Mucosa of gallbladder (tissue), 1 donor: ENCODE measurements at regions not wholly inside any gene's neighbourhood (a gene's known extent, or its start where the extent isn't known, plus 50 kb on each side); places are given as distances from the start of the nearest gene placed in this dataset.
A peak's percentile ranks its signal among the peaks of the same experiment; 100 is the strongest.

Source experiments
- DNase-seq: peaks from one replicate; pipeline ENCODE4 v3.0.0-alpha.2; 2020; ENCODE audit warnings: low spot score
- donor health status: DM: no; HTN: no; CAD: no.

DNA sequence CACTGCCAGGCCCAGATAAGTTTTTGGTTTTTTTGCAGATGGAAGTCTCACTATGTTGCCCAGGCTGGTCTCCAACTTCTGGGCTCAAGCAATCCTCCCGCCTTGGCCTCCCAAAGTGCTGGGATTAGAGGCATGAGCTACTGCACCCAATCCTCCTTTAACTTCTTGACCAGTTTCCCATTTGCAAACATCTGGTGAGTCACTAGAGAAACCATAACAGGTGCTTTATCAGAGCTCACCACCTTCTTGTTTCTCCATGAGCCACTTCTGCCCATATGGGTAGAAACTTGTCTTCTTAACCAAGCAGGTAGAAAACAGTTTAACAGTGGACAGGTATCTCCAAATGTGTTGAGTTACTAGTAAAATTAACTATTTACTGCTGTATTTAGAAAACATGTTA, 128.4 kb upstream of the AP1S2 start:
- DNase-seq, result no peak

DNA sequence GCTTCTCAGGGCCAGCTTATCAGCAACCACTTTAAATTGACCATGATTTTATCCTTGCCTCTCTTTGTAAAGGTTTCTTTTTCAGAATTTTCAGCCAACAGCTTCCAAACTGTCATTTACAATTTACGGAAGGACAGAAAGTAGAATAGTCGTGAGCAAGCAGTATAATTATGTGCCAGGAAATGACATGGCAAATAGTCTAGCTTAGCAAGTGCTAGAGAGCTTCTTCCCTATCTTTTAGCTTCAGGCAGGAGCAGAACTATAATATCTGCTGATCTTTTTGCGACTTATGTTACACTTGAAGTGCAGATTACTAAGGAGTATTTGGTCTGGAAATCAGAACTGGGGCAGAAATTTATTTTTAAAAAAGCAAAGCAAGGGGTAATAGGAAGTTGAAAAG, 123.0 kb upstream of the AP1S2 start:
- DNase-seq, result no peak

DNA sequence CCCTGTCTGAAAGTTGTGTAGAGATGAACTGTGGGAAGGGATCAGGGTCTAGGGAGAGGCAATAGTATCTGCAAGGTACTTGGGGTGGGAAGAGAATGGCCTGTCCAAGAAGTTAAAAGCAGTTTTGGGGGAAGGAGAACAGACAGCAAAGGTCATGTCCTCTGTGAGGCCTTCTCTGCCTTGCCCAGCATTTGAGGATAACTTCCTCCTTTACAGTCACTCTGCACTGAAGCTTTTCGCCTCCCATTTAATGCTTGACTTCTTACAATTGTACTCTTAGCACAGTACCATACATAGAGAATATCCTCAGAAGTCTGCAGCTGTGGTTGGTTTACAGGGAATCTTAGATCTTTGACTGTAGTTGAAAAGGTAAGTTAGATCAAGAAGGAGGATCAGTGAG, 121.8 kb upstream of the AP1S2 start:
- no peak for DNase-seq

DNA sequence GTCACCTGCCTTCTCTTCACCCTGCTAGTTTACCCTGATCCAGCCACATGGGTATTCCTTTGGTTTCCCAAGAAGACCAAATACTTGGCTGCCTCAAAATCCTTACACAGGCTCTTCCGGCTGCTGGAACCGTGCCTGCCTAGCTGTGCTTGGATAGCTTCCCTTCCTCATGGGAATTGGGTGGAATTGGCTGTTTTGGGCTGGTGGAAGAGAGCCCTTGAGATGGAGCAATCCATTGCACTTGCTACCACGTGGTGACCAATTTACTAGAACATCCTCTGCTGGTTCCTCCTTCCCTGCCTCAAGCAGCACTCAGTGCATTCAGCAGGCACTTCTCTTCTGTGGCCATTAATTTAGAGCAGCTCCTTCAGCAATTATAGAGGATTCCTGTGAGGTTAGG, 119.3 kb upstream of the AP1S2 start:
- no peak for DNase-seq

DNA sequence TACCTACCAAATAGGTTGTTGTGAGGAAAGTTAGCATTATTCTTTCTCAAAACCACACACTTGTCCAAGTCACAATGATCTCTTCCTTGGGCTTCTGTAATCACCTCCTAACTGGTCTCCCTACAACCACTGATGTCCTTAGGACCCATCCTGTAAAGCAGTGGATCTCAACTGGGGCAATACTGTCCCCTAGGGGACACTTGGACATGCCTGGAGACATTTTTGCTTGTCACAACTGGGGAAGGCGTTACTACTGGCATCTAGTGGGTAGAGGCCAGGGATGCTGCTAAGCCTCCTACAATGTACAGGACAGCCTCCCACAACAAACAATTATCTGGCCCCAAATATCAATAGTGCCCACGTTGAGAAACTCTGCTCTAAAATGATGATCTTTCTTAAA, 118.7 kb upstream of the AP1S2 start:
- DNase-seq, result peak; percentile 16

DNA sequence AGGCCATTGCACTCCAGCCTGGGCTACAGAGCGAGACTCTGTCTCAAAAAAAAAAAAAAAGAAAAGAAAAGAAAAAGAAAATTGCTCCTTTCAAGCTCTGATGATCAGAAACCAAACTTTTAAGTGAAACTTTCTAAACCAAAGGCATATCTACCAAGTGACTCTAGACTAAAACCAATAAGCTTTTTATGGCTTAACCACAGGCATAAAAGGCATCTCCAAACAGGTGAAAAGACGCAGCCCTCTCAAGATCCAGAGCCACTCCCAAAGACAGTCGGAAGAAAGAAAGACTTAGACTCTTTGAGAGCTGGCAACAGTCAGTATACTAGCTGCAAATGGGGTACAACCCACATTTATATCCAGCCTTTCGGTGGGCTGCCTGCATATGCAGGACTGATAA, 117.1 kb upstream of the AP1S2 start:
- no peak for DNase-seq

DNA sequence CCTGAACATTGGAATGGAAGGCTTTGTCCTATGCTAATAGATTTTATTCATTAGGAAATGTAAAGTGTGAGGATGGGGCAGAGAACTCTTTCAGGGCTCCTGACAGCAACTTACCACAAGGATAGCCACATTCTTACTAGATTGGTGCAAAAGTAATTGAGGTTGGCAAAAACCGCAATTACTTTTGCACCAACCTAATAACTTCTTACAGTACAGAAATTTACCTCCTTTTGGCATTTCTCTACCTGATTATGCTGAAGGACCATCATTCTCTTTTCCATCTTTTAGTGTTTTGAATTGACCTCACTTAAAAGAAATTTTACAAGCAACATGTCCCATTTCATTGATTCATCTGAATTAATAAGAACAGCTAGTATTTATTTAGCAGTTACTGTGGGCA, 109.2 kb upstream of the AP1S2 start:
- no peak for DNase-seq

DNA sequence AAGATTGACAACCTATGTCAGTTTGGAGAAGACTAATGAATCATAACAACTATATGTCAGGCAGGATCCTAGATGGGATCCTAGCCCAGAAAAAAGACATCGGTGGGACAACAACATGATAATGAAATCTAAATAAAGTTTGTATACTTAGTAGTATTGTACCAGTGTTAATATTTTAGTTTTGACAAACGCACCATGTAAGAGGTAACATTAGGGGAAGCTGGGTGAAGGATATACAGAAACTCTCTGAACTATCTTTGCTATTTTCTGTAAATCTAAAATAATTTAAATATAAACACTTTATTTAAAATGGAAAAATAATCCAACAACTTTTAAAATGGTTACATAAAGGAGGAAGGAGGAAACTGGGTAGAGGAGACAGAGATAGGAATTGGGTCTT, 105.6 kb upstream of the AP1S2 start:
- DNase-seq, result no peak

DNA sequence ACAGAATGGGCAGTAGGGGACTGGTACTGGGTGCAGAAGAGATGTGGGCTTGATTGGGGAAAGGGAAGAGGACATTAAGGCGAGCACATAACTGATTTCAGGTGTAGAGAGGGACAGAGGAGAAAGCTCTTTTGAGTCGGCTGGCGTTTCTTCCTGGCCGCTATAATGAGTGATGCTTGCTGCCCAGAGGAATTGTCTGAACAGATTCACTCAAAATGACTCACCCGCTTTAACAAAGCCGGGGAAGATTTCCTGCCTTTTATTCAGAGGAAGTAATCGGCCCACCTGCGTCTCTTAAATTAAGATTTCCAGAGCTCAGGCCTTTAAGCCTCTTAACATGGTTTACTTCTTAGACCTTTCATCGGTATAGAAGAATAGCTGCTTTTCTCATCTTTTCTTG, 102.1 kb upstream of the AP1S2 start:
- DNase-seq, result no peak

DNA sequence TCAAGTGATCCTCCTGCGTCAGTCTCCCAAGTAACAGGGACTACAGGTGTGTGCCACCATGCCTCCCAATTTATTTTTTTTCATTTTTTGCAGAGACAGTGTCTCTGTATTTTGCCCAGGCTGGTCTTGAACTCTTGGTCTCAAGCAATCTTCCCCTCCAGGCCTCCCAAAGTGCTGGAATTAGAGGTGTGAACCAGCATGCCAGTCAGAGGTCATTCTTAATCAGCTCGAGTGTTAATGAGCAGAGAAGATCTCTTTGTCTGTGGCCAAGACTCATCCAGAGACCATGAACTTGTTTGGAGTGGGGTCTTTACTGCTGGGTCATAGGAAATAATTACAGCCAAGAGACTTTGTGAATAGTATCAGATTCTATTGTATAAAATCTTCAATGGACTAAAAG, 99.2 kb upstream of the AP1S2 start:
- no peak for DNase-seq

DNA sequence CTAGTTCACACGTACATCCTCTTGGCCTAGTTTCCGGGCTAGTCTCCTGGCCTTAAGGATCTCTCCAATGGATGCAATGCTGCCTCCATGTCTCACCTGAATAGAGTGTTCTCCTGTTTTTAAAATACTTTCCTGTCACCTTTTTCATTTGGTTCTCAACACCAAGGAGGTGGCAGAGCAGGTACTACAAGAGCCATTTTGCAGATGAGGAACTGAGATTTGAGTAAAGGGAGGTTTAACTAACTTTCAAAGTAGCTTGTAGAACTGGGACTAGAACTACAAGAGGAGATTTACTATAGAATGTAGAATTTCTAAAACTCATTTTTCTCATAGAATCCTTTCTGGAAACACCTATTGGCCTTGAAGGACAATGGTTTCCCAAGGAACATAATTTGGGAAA, 97.6 kb upstream of the AP1S2 start:
- DNase-seq, result no peak

DNA sequence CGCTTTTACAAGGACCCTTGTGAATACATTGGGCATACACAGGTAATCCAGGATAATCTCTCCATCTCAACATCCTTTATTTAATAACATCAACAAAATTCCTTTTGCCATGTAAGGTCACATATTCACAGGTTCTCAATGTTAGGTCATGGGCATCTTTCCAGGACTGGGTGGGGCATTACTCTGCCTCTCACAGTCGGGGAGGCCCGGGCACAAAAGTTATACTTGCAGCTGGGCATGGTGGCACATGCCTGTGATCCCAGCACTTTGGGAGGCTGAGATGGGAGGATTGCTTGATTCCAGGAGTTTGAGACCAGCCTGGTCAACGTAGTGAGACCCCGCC, 93.7 kb upstream of the AP1S2 start:
- no peak for DNase-seq

DNA sequence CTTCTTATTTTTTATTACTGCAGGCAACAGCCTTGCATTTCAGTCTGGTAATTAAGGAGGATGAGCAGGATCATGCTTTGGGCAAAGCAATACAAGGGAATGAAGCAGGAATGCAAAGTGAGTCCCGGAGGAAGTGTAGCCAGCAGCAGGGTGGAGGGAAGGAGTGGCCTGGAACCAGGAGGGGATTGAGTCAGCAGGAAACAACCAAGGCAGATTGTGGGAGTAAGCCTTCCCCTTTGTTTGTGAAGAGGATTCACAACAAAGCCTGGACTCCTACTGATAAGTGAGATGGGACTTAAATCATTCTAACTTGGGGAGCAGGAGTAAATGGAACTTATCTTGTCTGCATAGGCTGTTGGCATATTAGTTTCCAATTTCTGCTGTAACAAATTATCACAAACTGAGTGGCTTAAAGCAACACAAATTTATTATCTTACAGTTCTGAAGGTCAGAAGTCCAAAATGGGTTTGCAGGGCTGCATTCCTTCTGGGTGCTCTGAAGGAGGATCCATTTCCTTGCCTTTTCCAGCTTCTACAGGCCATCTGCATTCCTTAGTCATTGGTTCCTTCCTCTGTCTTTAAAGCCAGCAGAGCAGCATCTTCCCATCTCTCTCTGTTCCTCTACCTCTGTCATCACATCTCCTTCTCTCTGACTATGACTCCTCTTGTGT, 93.2 kb upstream of the AP1S2 start:
- no peak for DNase-seq

DNA sequence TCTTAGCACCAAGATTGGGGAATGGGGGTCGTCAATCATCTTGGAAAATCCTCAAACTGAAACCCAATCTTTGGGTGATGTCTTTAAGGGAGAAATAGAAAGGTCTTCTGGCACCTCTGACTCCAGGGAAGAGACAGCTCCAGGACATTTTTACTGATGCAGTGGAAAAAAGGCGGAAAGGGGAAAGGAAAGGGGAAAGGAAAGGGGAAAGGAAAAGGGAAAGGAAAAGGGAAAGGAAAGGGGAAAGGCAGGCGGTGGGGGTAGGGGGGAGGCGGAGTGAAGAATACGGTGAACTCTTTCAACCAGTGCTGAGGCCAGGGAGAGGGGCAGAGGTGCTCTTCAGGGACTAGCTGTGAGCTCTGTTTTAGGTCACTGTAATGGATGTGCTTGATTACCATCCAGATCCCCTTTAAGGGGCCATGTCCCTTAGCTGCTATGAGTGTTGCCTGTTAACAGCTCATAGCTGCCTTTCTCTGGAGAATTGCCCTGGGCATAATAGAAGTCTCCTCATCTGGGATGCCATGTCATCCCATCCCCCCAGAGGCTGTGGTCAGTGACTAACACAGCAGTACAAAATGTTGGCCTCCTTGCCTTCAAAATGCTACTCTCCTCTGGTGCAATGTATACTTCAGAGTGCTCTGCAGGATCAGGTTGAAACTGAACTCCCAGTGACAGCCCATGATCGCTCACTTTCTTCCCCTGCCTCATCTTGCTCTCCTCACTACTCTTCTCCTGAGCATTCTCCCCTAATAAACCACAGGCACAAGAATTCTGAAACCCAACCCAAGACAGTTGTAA, 92.4 kb upstream of the AP1S2 start:
- no peak for DNase-seq

DNA sequence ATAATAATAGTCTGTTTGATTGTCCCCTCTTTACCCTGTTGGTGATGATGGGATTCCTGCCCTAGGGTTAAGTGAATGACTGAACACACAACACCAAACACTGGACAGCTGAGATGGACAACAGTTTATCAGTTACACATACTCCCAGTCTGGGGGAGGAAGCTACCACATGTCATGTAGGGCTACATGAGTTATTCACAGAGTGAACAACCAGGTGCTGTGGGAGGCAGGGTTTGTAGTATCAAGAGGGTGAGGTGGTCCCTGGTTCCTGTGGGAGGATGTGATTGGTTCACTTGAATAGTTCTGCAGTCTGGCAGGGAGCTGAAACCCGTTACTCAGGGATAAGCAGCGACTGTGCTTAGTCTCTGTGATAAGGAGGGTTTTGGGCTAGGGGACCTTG, 88.8 kb upstream of the AP1S2 start:
- DNase-seq, result no peak

DNA sequence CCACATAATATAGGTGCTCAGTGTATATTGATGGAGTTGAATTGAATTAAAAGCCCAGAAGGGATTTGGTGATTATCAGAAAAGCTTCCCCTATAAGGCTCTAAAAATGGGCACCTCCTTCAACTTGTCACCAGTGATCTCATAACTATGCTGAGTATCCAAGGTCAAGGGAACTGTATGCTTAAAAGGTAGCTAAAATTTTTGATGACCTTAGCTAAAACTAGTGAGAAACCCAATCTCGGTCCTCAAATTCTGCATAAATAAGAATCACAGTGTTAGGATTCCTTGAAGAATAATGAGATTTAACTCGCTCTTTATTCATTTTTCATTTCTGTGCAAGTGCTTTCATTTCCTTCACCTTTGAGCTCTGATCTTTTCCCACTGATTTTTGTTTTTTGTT, 87.7 kb upstream of the AP1S2 start:
- DNase-seq, result no peak

DNA sequence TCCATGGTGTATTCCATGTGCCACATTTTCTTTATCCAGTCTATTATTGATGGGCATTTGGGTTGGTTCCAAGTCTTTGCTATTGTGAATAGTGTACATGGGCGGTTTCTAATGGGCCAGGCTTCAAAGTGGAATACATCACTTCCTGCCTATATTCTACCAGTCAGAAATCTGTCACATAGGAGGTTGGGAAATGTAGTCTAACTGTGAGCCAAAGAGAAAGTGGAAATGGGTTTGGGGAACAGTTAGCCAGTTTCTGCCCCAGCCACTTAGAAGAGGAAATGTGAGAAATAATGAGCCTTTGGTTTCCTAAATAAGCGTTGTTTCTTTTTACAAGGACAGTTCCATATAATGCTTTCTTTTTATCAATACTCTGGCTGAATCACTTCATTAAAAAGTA, 85.1 kb upstream of the AP1S2 start:
- no peak for DNase-seq

DNA sequence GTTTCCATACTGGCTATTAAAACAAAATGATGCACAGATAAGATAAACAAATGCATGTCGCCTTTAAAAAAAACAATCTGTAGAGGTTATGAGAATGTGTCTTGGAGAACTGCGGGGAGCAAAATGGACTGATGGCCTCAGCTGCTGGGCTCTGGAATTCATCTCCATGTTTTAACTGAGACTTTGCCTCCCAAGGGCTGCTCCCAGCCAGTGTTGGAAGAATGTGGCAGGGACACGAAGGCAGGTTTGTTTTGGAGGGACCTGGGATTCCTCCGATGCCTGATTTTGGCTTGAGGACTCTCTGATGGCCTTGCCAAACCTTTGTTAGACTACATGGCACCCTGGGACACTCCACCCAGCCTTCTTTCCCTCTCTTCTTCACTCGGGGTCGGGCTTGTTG, 83.5 kb upstream of the AP1S2 start:
- no peak for DNase-seq

DNA sequence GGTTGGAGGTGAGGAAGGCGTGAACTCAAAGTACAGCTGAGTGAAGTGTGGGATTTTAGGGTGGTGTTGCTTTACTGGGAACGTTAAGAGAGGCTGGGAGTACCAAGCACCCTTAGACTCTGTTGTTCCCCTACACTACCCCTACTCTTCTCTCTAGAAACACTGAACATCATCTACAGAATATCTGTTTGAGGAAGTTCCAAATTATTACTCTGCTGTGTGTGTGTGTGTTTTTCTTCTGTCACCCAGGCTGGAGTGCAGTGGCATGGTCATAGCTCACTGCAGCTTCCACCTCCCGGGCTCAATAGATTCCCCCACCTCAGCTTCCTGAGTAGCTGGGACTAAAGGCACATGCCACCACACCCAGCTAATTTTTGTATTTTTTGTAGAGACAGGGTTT, 76.7 kb upstream of the AP1S2 start:
- DNase-seq, result no peak

DNA sequence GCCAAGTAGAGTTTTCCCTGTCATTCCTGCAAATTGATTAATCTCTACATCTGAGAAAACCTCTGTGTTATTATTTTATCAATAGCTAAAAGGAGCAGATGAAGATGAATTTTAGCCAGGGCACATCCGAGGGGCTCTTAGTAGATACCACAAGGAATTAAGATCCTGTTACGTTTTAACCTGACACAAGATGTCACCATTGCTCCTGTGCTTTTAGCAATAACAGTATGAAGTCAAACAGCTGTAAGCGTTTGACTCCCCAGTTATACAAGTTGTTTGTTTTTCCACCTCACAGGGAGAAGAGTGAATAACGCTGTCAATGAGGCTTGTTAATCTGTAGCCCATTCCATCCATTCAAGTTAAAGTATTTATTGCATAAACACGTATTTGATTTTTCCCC, 76.0 kb upstream of the AP1S2 start:
- no peak for DNase-seq

DNA sequence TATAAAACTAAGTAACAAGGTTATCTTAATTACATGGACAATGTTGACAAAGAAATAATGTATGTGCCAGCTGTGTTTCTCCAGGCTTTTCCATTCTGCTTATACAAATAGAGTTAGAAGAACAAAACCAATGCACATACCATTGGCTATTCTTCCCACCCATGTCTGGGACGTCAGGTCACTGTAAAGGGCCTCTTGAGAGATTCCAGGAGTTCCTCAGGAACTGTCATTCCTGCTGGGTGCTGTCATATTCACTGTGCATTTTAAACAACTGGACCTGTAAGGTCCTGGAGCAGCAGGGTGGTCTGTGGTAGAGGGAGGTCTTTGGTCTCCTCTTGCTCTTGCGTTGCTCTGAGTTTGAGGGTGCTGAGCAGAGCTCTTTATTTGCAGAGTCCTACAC, 74.6 kb upstream of the AP1S2 start:
- DNase-seq, result no peak

DNA sequence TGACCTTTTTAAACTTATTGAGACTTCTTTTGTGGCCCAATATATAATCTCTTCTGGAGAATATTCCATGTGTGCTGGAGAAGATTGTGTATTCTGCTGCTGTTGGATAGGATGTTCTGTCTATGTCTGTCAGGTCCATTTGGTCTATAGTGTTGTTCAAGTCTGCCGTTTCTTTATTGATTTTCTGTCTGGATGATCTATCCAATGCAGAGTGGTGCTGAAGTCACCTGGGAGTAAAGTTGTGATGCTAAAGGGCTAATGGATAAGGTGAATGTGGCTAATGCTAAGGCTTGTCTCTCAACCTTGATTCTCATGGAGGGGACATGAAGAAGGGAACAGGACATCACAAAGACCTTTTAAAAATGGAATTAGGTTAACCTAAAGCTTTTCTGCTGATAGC, 72.0 kb upstream of the AP1S2 start:
- DNase-seq, result no peak

DNA sequence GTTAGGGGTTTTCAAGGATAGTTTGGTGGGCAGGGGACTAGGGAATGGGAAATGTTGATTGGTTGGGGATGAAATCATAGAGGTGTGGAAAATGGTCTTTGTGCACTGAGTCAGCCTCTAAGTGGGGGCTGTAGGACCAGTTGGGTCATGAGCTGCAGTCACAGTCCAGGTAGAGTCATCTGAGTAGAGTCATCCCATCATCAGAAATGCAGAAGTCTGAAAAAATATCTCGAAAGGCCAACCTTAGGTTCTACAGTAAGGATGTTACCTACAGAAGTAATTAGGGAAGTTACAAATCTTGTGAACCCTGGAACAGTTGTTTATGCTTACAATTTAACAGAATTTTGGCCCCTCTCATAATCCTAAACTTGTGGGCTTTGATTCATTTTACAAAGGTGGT, 63.4 kb upstream of the AP1S2 start:
- DNase-seq, result no peak

DNA sequence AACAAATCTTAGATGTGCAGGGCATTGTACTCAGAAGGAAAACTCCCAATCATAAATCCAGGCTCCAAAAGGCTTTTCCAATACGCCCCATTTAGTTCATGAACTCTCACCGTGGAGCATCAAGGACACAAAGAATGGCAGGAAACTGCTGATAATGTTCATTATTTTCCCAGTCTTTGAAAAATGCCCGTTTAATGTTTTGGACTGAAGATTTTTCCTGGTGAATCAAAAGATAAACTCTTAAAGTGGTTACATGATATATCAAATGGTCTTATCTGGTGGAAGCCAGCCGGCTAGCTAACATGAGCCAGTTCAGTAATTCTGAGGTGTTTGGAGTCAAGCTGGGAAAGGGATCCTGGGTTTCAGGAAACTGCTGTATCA, 62.1 kb upstream of the AP1S2 start:
- DNase-seq, result no peak
